ENCODE measurements at regions not wholly inside any gene's neighbourhood (a gene's known extent, or its start where the extent isn't known, plus 50 kb on each side); places are given as distances from the start of the nearest gene placed in this dataset.

GRCh38 chr15:100818927-100819326 lies 60.7 kb upstream of the ALDH1A3 start:
- DNase-seq (ENCODE audit: low spot score), result no peak

- no peak for DNase-seq (ENCODE audit: low spot score)
These were observed 59.1 kb upstream of the ALDH1A3 start for GRCh38 chr15:100820528-100820927.

GRCh38 chr15:100821327-100821726 lies 58.3 kb upstream of the ALDH1A3 start:
- no peak for DNase-seq (ENCODE audit: low spot score)

- DNase-seq (ENCODE audit: low spot score), result no peak
These were observed 55.4 kb upstream of the ALDH1A3 start for GRCh38 chr15:100824211-100824610.

- DNase-seq (ENCODE audit: low spot score), result no peak
These were observed 50.2 kb upstream of the ALDH1A3 start for GRCh38 chr15:100829457-100829856.

Measured in SW480 (cell line).